GM19351 (cell line): ENCODE measurements at regions not wholly inside any gene's neighbourhood (a gene's known extent, or its start where the extent isn't known, plus 50 kb on each side); places are given as distances from the start of the nearest gene placed in this dataset.

Experiments used
- ATAC-seq: cut with Tn5 transposase; IDR thresholded peaks from one replicate; pipeline ENCODE4 v1.9.1; 2021; ENCODE audit warnings: mild to moderate bottlenecking, moderate library complexity; ENCODE audit not compliant: unreplicated experiment

GRCh38 chr3:56902468-56903160 is 100.9 kb upstream of the ARHGEF3 start:
- no peak for ATAC-seq

GRCh38 chr3:56900801-56901200 is 99.1 kb upstream of the ARHGEF3 start:
- ATAC-seq, result no peak

GRCh38 chr3:56899851-56900250 is 98.1 kb upstream of the ARHGEF3 start:
- ATAC-seq, result no peak

- no peak for ATAC-seq
These were observed 97.3 kb upstream of the ARHGEF3 start for GRCh38 chr3:56899078-56899477.

GRCh38 chr3:56896357-56896756 is 94.6 kb upstream of the ARHGEF3 start:
- ATAC-seq, result no peak

GRCh38 chr3:56894881-56895431 is 93.2 kb upstream of the ARHGEF3 start:
- ATAC-seq, result peak; percentile 85

- no peak for ATAC-seq
These were observed 88.8 kb upstream of the ARHGEF3 start for GRCh38 chr3:56890448-56891091.

- ATAC-seq, result no peak
These were observed 87.4 kb upstream of the ARHGEF3 start for GRCh38 chr3:56889131-56889530.

GRCh38 chr3:56887402-56888025 is 85.8 kb upstream of the ARHGEF3 start:
- no peak for ATAC-seq

GRCh38 chr3:56886314-56886713 is 84.6 kb upstream of the ARHGEF3 start:
- ATAC-seq, result no peak

GRCh38 chr3:56885879-56886278 is 84.1 kb upstream of the ARHGEF3 start:
- no peak for ATAC-seq

GRCh38 chr3:56885453-56885852 is 83.7 kb upstream of the ARHGEF3 start:
- ATAC-seq, result no peak

GRCh38 chr3:56884387-56884786 is 82.6 kb upstream of the ARHGEF3 start:
- no peak for ATAC-seq

- no peak for ATAC-seq
These were observed 82.1 kb upstream of the ARHGEF3 start for GRCh38 chr3:56883828-56884227.

- no peak for ATAC-seq
These were observed 81.1 kb upstream of the ARHGEF3 start for GRCh38 chr3:56882896-56883295.

- ATAC-seq, result no peak
These were observed 80.1 kb upstream of the ARHGEF3 start for GRCh38 chr3:56881841-56882240.

- no peak for ATAC-seq
These were observed 79.2 kb upstream of the ARHGEF3 start for GRCh38 chr3:56880720-56881575.

- no peak for ATAC-seq
These were observed 77.9 kb upstream of the ARHGEF3 start for GRCh38 chr3:56879436-56880215.

GRCh38 chr3:56878074-56878473 is 76.3 kb upstream of the ARHGEF3 start:
- no peak for ATAC-seq

GRCh38 chr3:56876916-56877315 is 75.2 kb upstream of the ARHGEF3 start:
- no peak for ATAC-seq
